ENCODE measurements at regions not wholly inside any gene's neighbourhood (a gene's known extent, or its start where the extent isn't known, plus 50 kb on each side); places are given as distances from the start of the nearest gene placed in this dataset.

GRCh38 chr13:78298657-78299056 lies 304.7 kb downstream of the POU4F1 start:
- TF ChIP-seq FOXM1 (IDR thresholded peaks at IDR 0.05; ENCODE audit: borderline replicate concordance, low read depth) (no peak), NFIC (IDR thresholded peaks at IDR 0.05) (no peak), CEBPB (IDR thresholded peaks at IDR 0.05) (no peak), YY1 (IDR thresholded peaks at IDR 0.05; ENCODE audit: low read depth) (no peak), TAF1 (IDR thresholded peaks at IDR 0.05; ENCODE audit: low read depth) (no peak), TEAD4 (IDR thresholded peaks at IDR 0.05) (no peak), EGR1 (IDR thresholded peaks at IDR 0.05) (no peak), ZBTB7A (IDR thresholded peaks at IDR 0.05; ENCODE audit: low read depth) (no peak), RAD21 (IDR thresholded peaks at IDR 0.05; ENCODE audit: low read depth) (no peak)

- no peak for TF ChIP-seq CEBPB (IDR thresholded peaks at IDR 0.05)
- TF ChIP-seq USF1 (IDR thresholded peaks at IDR 0.05): no peak
- no peak for TF ChIP-seq RAD21 (IDR thresholded peaks at IDR 0.05; ENCODE audit: low read depth)
- TF ChIP-seq FOXM1 (IDR thresholded peaks at IDR 0.05; ENCODE audit: borderline replicate concordance, low read depth): no peak
- TF ChIP-seq ZBTB7A (IDR thresholded peaks at IDR 0.05; ENCODE audit: low read depth): no peak
- TF ChIP-seq MAX (IDR thresholded peaks at IDR 0.05): no peak
- no peak for TF ChIP-seq YY1 (IDR thresholded peaks at IDR 0.05; ENCODE audit: low read depth)
- TF ChIP-seq CREB1 (IDR thresholded peaks at IDR 0.05; ENCODE audit: low read depth): no peak
- TF ChIP-seq EGR1 (IDR thresholded peaks at IDR 0.05): no peak
- TF ChIP-seq TCF12 (IDR thresholded peaks at IDR 0.05; ENCODE audit: low read depth): no peak
- TF ChIP-seq TEAD4 (IDR thresholded peaks at IDR 0.05): no peak
- no peak for TF ChIP-seq REST (IDR thresholded peaks at IDR 0.05; ENCODE audit: low read depth)
- TF ChIP-seq EP300 (IDR thresholded peaks at IDR 0.05; ENCODE audit: borderline replicate concordance): no peak
- TF ChIP-seq NFIC (IDR thresholded peaks at IDR 0.05): no peak
- no peak for TF ChIP-seq TAF1 (IDR thresholded peaks at IDR 0.05; ENCODE audit: low read depth)
These were observed 316.6 kb downstream of the POU4F1 start for GRCh38 chr13:78286748-78287147.

GRCh38 chr13:78265098-78265497 lies 338.3 kb downstream of the POU4F1 start:
- no peak for TF ChIP-seq EGR1 (IDR thresholded peaks at IDR 0.05)

GRCh38 chr13:78258304-78258703 lies 339.7 kb upstream of the EDNRB start:
- no peak for TF ChIP-seq MAX (IDR thresholded peaks at IDR 0.05)
- no peak for TF ChIP-seq TAF1 (IDR thresholded peaks at IDR 0.05; ENCODE audit: low read depth)
- no peak for TF ChIP-seq CREB1 (IDR thresholded peaks at IDR 0.05; ENCODE audit: low read depth)
- TF ChIP-seq USF1 (IDR thresholded peaks at IDR 0.05): no peak
- no peak for TF ChIP-seq YY1 (IDR thresholded peaks at IDR 0.05; ENCODE audit: low read depth)
- no peak for TF ChIP-seq REST (IDR thresholded peaks at IDR 0.05; ENCODE audit: low read depth)
- TF ChIP-seq CEBPB (IDR thresholded peaks at IDR 0.05): no peak
- no peak for TF ChIP-seq FOXM1 (IDR thresholded peaks at IDR 0.05; ENCODE audit: borderline replicate concordance, low read depth)
- no peak for TF ChIP-seq EGR1 (IDR thresholded peaks at IDR 0.05)
- TF ChIP-seq ZBTB7A (IDR thresholded peaks at IDR 0.05; ENCODE audit: low read depth): no peak
- no peak for TF ChIP-seq EP300 (IDR thresholded peaks at IDR 0.05; ENCODE audit: borderline replicate concordance)
- no peak for TF ChIP-seq NFIC (IDR thresholded peaks at IDR 0.05)

GRCh38 chr13:78256484-78256883 lies 337.9 kb upstream of the EDNRB start:
- no peak for TF ChIP-seq USF1 (IDR thresholded peaks at IDR 0.05)
- TF ChIP-seq YY1 (IDR thresholded peaks at IDR 0.05; ENCODE audit: low read depth): no peak
- no peak for TF ChIP-seq TCF12 (IDR thresholded peaks at IDR 0.05; ENCODE audit: low read depth)

- TF ChIP-seq NFIC (IDR thresholded peaks at IDR 0.05): no peak
- TF ChIP-seq RAD21 (IDR thresholded peaks at IDR 0.05; ENCODE audit: low read depth): no peak
- no peak for TF ChIP-seq EGR1 (IDR thresholded peaks at IDR 0.05)
- no peak for TF ChIP-seq MAX (IDR thresholded peaks at IDR 0.05)
- no peak for TF ChIP-seq FOXM1 (IDR thresholded peaks at IDR 0.05; ENCODE audit: borderline replicate concordance, low read depth)
- TF ChIP-seq TEAD4 (IDR thresholded peaks at IDR 0.05): no peak
- no peak for TF ChIP-seq CREB1 (IDR thresholded peaks at IDR 0.05; ENCODE audit: low read depth)
- TF ChIP-seq REST (IDR thresholded peaks at IDR 0.05; ENCODE audit: low read depth): no peak
- no peak for TF ChIP-seq YY1 (IDR thresholded peaks at IDR 0.05; ENCODE audit: low read depth)
- TF ChIP-seq TAF1 (IDR thresholded peaks at IDR 0.05; ENCODE audit: low read depth): no peak
- no peak for TF ChIP-seq TCF12 (IDR thresholded peaks at IDR 0.05; ENCODE audit: low read depth)
- TF ChIP-seq ZBTB7A (IDR thresholded peaks at IDR 0.05; ENCODE audit: low read depth): no peak
- TF ChIP-seq EP300 (IDR thresholded peaks at IDR 0.05; ENCODE audit: borderline replicate concordance): no peak
- no peak for TF ChIP-seq USF1 (IDR thresholded peaks at IDR 0.05)
- TF ChIP-seq CEBPB (IDR thresholded peaks at IDR 0.05): no peak
These were observed 335.5 kb upstream of the EDNRB start for GRCh38 chr13:78254113-78254512.
